Spleen (tissue), 11 donors: ENCODE measurements at regions not wholly inside any gene's neighbourhood (a gene's known extent, or its start where the extent isn't known, plus 50 kb on each side); places are given as distances from the start of the nearest gene placed in this dataset.

Source experiments
- DNase-seq: peaks from one replicate; pipeline ENCODE4 v3.0.0-alpha.2; 2020
- H3K27ac ChIP-seq, 8 donors: fragments of 200-600 bp; sonication (generic) in 7 of 8; 1 replicate in 4 of 8; 2 replicates in 4 of 8; pipeline versions ENCODE4 v1.5.0 to v1.8.0; 2016 to 2021; ENCODE audit warnings: inconsistent platforms in 4 of 8, mild to moderate bottlenecking in 4 of 8, moderate library complexity in 1 of 8
- H3K27me3 ChIP-seq, 7 donors: fragments of 200-600 bp; sonication (generic) in 6 of 7; replicated peaks in 1 of 7; 1 replicate in 4 of 7; 2 replicates in 3 of 7; pipeline versions ENCODE4 v1.5.0 to v1.8.0; 2016 to 2021; ENCODE audit warnings: inconsistent platforms in 3 of 7, mild to moderate bottlenecking in 1 of 7
- H3K36me3 ChIP-seq, 6 donors: fragments of 200-600 bp; sonication (generic) in 5 of 6; 1 replicate in 4 of 6; 2 replicates in 2 of 6; pipeline versions ENCODE4 v1.5.0 to v1.8.0; 2016 to 2021; ENCODE audit warnings: inconsistent platforms in 2 of 6
- H3K4me1 ChIP-seq, 6 donors: fragments of 200-600 bp; sonication (generic) in 5 of 6; 1 replicate in 3 of 6; 2 replicates in 3 of 6; pipeline versions ENCODE4 v1.5.0 to v1.8.0; 2016 to 2021; ENCODE audit warnings: inconsistent platforms in 3 of 6
- H3K4me3 ChIP-seq, 8 donors: fragments of 200-600 bp; sonication (generic) in 7 of 8; 1 replicate in 4 of 8; 2 replicates in 4 of 8; pipeline versions ENCODE4 v1.5.0 to v1.8.0; 2016 to 2021; ENCODE audit warnings: inconsistent platforms in 4 of 8, mild to moderate bottlenecking in 4 of 8, moderate library complexity in 2 of 8
- H3K9me3 ChIP-seq, 8 donors: fragments of 200-600 bp; sonication (generic) in 7 of 8; 1 replicate in 4 of 8; 2 replicates in 4 of 8; pipeline versions ENCODE4 v1.5.0 to v1.8.0; 2016 to 2021; ENCODE audit warnings: inconsistent platforms in 4 of 8
- CTCF ChIP-seq, 11 experiments: fragments of 200-600 bp in 7 of 11; fragments of 450-650 bp in 4 of 11; sonication (generic) in 4 of 11; IDR thresholded peaks in 8 of 11; conservative IDR thresholded peaks in 3 of 11; 1 replicate in 7 of 11; 2 replicates in 4 of 11; pipeline versions ENCODE4 v1.4.0 to v1.8.0; 2016 to 2021; ENCODE audit warnings: antibody characterized with exemption in 11 of 11, inconsistent platforms in 4 of 11, mild to moderate bottlenecking in 1 of 11
- POLR2A ChIP-seq, 3 donors: fragments of 450-650 bp; IDR thresholded peaks; one replicate each; pipeline ENCODE4 v1.5.1; 2017; ENCODE audit warnings: antibody characterized with exemption in 3 of 3, mild to moderate bottlenecking in 1 of 3
- POLR2AphosphoS5 ChIP-seq, 3 donors: sonication (generic); formaldehyde crosslinking; IDR thresholded peaks; one replicate each; pipeline ENCODE4 v1.5.1; 2017; ENCODE audit warnings: antibody characterized with exemption in 3 of 3
- WGBS, 5 donors: extraction: QIAGEN DNeasy Blood & Tissue Kit in 3 of 5; methylation state at CpG; one replicate each; pipeline versions ENCODE4 v1.1.5 to v1.1.7; 2013 to 2018; 5-methylcytosine and 5-hydroxymethylcytosine counted together
- intact Hi-C: fragments of 100-400 bp; cut with DNase I; formaldehyde crosslinking; loops from one replicate; pipeline ENCODE4 v1.15.0; 2023; ENCODE audit warnings: low total_unique reads
- donor health status: healthy with polysubstance abuse.
- donor health status: DM: no; HTN: no; CAD: no; lungs with moderate emphysema.
- donor health status: DM: no; HTN: no; CAD: no.
- donor health status: Bipolar disorder and iron deficiency.
- donor health status: healthy.
- donor health status: DM: no; HTN: no; CAD: no.
- donor health status: DM: yes; HTN: yes; CAD: no.

GRCh38 chr2:855177-855576 lies 95.5 kb upstream of the SNTG2 start:
- TF ChIP-seq POLR2A (IDR thresholded peaks at IDR 0.05) (no peak), POLR2AphosphoS5 (IDR thresholded peaks at IDR 0.05) (no peak), CTCF (IDR thresholded peaks at IDR 0.05 in 8 of 11, conservative IDR thresholded peaks at IDR 0.05 in 3 of 11) (no peak)
- Histone ChIP-seq H3K4me1 (peaks cover 0 to 17% (median 0%) of the 10 kb centered on the region in 6 donors), H3K27me3 (peaks cover 0 to 5% (median 0%) of the 10 kb centered on the region in 7 donors), H3K9me3 (no peaks in the 10 kb centered on the region), H3K36me3 (no peaks in the 10 kb centered on the region), H3K4me3 (no peak overlapping the region), H3K27ac (no peak overlapping the region)
- intact Hi-C loops = no loop called here
- 54 to 69% (median 64%) methylated on average over 10 of the region's 10 CpGs for WGBS, 5 donors
- DNase-seq = no peak

- H3K4me3 ChIP-seq = no peak overlapping the region
- no peak for DNase-seq
- H3K27me3 ChIP-seq = peaks cover 0 to 5% (median 0%) of the 10 kb centered on the region in 7 donors
- intact Hi-C loops = loop anchor here (5.0 kb wide), 1 partner anchor 693 kb away; no protein-coding TSS in a partner anchor
- no peaks in the 10 kb centered on the region for H3K9me3 ChIP-seq
- peaks cover 0 to 17% (median 0%) of the 10 kb centered on the region in 6 donors for H3K4me1 ChIP-seq
- 33 to 43% (median 37%) methylated on average over 3 of the region's 3 CpGs for WGBS, 5 donors
- TF ChIP-seq POLR2AphosphoS5 (IDR thresholded peaks at IDR 0.05) (no peak), POLR2A (IDR thresholded peaks at IDR 0.05) (no peak), CTCF (IDR thresholded peaks at IDR 0.05 in 8 of 11, conservative IDR thresholded peaks at IDR 0.05 in 3 of 11) (peak in 9 of 11 experiments; percentile 32 to 64 (median 54))
- no peaks in the 10 kb centered on the region for H3K36me3 ChIP-seq
- H3K27ac ChIP-seq = no peak overlapping the region
These were observed 96.2 kb upstream of the SNTG2 start for GRCh38 chr2:854460-854859.

GRCh38 chr2:853203-853870 lies 97.3 kb upstream of the SNTG2 start:
- Histone ChIP-seq H3K9me3 (no peaks in the 10 kb centered on the region), H3K36me3 (no peaks in the 10 kb centered on the region), H3K4me3 (no peak overlapping the region), H3K4me1 (peaks cover 0 to 17% (median 0%) of the 10 kb centered on the region in 6 donors), H3K27me3 (peaks cover 0 to 5% (median 0%) of the 10 kb centered on the region in 7 donors), H3K27ac (no peak overlapping the region)
- 81 to 85% (median 83%) methylated on average over 19 of the region's 19 CpGs for WGBS, 5 donors
- intact Hi-C loops = loop anchor here (5.0 kb wide), 1 partner anchor 694 kb away; no protein-coding TSS in a partner anchor
- no peak for TF ChIP-seq POLR2AphosphoS5 (IDR thresholded peaks at IDR 0.05)
- TF ChIP-seq CTCF (IDR thresholded peaks at IDR 0.05 in 8 of 11, conservative IDR thresholded peaks at IDR 0.05 in 3 of 11) = no peak
- no peak for TF ChIP-seq POLR2A (IDR thresholded peaks at IDR 0.05)
- DNase-seq = no peak

GRCh38 chr2:852168-852567 lies 98.5 kb upstream of the SNTG2 start:
- no peak overlapping the region for H3K4me3 ChIP-seq
- no peak overlapping the region for H3K27ac ChIP-seq
- WGBS, 5 donors = 86 to 97% (median 92%) methylated on average over 6 of the region's 6 CpGs
- TF ChIP-seq CTCF (IDR thresholded peaks at IDR 0.05 in 8 of 11, conservative IDR thresholded peaks at IDR 0.05 in 3 of 11) (no peak), POLR2AphosphoS5 (IDR thresholded peaks at IDR 0.05) (no peak), POLR2A (IDR thresholded peaks at IDR 0.05) (no peak)
- intact Hi-C loops = loop anchor here (5.0 kb wide), 1 partner anchor 695 kb away; no protein-coding TSS in a partner anchor
- no peaks in the 10 kb centered on the region for H3K9me3 ChIP-seq
- peaks cover 0 to 17% (median 0%) of the 10 kb centered on the region in 6 donors for H3K4me1 ChIP-seq
- H3K36me3 ChIP-seq = no peaks in the 10 kb centered on the region
- DNase-seq = no peak
- H3K27me3 ChIP-seq = peaks cover 0 to 5% (median 0%) of the 10 kb centered on the region in 7 donors
